Stimulated activated naive B cell treated with anti-CD40 and anti-IgM and Interleukin-4, amounts not matched to agents 10 μg/mL and 1 μg/mL and 100 μg/mL, for 72 hours (primary cell): ENCODE measurements at regions not wholly inside any gene's neighbourhood (a gene's known extent, or its start where the extent isn't known, plus 50 kb on each side); places are given as distances from the start of the nearest gene placed in this dataset.
"Not testable (repeated sequence)": the region's sequence is repeated elsewhere in the genome, so short reads cannot be mapped to it uniquely, and the experiment has no call there.

Experiments used
- ATAC-seq, 2 donors: fragments of 150-1000 bp; cut with Tn5 transposase; replicated peaks; 2 replicates each; pipeline ENCODE4 v1.10.0; 2021; ENCODE audit warnings: moderate library complexity in 1 of 2
- DNase-seq: peaks from one replicate; pipeline ENCODE4 v3.0.0; 2021
- H3K27ac Mint-ChIP-seq: one replicate; pipeline ENCODE4 v1.8.0; 2022; ENCODE audit warnings: mild to moderate bottlenecking, mixed read lengths
- H3K27me3 Mint-ChIP-seq, 2 donors: one replicate each; pipeline ENCODE4 v1.8.0; 2022; ENCODE audit warnings: mixed read lengths in 2 of 2
- H3K36me3 Mint-ChIP-seq, 2 donors: one replicate each; pipeline ENCODE4 v1.8.0; 2022; ENCODE audit warnings: mixed read lengths in 2 of 2, mild to moderate bottlenecking in 1 of 2
- H3K4me1 Mint-ChIP-seq, 2 donors: one replicate each; pipeline ENCODE4 v1.8.0; 2022; ENCODE audit warnings: mixed read lengths in 2 of 2, mild to moderate bottlenecking in 1 of 2
- H3K4me3 Mint-ChIP-seq, 2 donors: one replicate each; pipeline ENCODE4 v1.8.0; 2022; ENCODE audit warnings: mild to moderate bottlenecking in 2 of 2, mixed read lengths in 2 of 2, moderate library complexity in 1 of 2
- H3K9me3 Mint-ChIP-seq, 2 donors: one replicate each; pipeline ENCODE4 v1.8.0; 2022; ENCODE audit warnings: mixed read lengths in 2 of 2, mild to moderate bottlenecking in 1 of 2

DNA sequence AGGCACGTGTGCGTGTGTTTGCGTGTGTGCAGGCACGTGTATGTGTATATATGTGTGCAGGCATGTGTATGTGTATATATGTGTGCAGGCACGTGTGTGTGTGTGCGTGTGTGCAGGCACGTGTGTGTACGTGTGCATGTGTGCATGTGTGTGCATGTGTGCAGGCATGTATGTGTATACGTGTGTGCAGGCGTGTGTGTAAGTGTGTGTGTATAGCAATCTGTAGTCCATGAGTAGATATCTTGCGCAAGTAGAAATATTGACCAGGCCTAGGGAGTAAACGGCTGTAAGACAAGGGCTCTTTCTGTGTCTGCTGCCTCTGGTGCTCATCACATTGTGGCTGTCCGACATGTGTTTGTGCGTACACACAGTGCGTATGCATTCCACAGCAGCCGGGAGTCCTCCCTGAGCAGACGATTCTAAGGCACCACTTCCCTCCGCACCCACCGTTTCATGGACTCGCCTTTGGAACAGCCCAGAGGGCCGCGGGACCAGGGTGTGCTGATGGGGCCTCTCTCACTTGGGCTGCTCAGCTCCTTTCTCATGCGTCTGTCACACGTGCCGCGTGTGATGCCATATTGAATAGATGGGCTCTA lies 167.6 kb downstream of the ERMARD start:
- no peaks in the 10 kb centered on the region for H3K4me1 Mint-ChIP-seq
- no peak overlapping the region for H3K4me3 Mint-ChIP-seq
- H3K9me3 Mint-ChIP-seq: no peaks in the 10 kb centered on the region
- ATAC-seq: no peak
- H3K36me3 Mint-ChIP-seq: no peaks in the 10 kb centered on the region
- DNase-seq: no peak
- no peak overlapping the region for H3K27ac Mint-ChIP-seq
- no peaks in the 10 kb centered on the region for H3K27me3 Mint-ChIP-seq

DNA sequence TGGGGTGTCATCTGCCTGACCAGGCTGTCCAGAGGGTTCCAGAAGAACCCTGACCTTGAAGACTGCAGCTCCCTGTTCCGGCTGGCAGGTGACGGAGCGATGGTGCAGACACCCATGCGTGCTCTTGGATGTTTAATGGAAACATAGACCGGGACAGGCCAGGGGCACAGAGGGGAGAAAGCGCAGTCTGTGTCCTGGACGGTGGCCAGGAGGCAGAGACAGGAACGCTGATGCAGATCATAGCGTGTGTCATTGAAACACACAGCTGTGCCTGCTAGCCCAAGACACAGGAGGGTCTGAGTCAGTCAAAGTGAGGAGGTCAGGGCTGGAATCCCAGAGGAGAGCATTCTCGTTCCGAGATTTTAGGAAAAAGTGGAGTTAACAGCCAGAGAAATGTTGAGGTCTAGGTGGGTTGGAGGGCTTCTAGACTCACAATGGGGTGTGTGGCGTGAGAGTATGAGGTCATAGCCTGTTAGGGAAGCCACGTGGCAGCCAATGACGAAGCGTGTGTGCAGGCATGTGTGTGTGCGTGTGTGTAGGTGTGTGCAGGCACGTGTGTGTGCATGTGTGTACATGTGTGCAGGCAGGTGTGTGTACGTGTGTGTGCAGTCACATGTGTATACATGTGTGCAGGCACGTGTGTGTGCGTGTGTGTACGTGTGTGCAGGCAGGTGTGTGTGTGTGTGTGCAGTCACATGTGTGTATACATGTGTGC lies 167.0 kb downstream of the ERMARD start:
- Mint-ChIP-seq H3K27ac (no peak overlapping the region), H3K4me3 (no peak overlapping the region), H3K36me3 (no peaks in the 10 kb centered on the region), H3K4me1 (peaks cover 4% of the 10 kb centered on the region in 2 donors), H3K9me3 (peaks cover 0 to 2% of the 10 kb centered on the region in 2 donors), H3K27me3 (no peaks in the 10 kb centered on the region)
- ATAC-seq (no peak), DNase-seq (no peak)

DNA sequence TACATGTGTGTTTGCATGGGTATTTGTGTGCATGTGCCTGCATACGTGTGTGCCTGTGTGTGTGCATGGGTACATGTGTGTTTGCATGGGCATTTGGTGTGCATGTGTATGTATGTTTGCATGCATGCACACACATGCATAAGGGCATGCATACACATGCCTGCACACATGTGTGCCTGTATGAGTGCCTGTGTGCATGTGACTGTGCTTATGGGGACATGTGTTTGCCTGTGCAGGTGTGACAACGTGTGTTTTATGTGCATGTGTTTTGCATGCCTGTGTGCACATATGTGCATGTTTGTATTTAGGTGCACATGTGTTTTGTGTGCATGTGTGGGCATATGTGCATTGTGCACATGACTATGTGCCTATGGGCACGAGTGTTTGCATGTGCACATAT lies 165.7 kb downstream of the ERMARD start:
- ATAC-seq (no peak), DNase-seq (no peak)
- no peak overlapping the region for H3K4me3 Mint-ChIP-seq
- H3K27ac Mint-ChIP-seq: no peak overlapping the region
- peaks cover 0 to 2% of the 10 kb centered on the region in 2 donors for H3K9me3 Mint-ChIP-seq
- no peaks in the 10 kb centered on the region for H3K36me3 Mint-ChIP-seq
- H3K27me3 Mint-ChIP-seq: no peaks in the 10 kb centered on the region
- H3K4me1 Mint-ChIP-seq: peaks cover 11 to 14% of the 10 kb centered on the region in 2 donors

DNA sequence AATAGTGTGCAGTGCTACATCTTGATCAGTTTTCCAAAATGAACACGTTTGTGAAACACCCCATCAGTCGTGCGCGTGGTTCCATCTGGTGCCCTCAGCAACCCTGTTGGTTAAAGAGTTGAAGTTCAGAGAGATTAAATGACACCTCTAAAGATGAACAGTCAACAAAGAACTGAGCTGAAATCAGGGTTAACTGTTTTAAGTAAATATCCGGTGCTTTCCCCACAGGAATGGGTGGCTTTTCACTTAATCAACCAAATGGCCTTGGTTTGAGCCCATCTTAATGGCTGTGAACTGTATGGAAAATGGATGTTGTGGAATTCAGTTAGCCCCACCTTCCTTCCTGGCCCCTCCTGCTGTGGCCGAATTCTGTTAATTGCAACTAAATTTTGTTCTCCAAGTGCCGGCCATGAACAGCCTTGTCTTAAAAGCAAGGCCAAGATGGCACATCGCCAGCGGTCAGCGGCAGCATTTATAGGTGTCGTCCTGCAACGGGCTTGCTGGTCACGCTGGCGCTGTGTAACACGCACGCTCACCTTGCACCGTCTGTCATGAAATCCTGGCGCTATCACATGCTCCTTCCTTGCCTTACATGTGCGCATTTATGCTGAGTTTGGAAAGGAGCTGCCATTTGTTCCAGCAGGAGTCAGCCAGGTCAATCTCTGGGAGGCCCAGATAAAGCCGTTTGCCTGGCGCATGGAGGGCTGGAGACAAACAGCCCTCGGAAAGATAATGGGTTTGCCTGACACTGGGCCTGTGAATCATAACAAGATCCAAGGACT lies 164.5 kb downstream of the ERMARD start:
- Mint-ChIP-seq H3K27me3 (no peaks in the 10 kb centered on the region), H3K27ac (no peak overlapping the region), H3K4me1 (peaks cover 11 to 14% of the 10 kb centered on the region in 2 donors), H3K9me3 (peaks cover 0 to 2% of the 10 kb centered on the region in 2 donors), H3K36me3 (no peaks in the 10 kb centered on the region), H3K4me3 (no peak overlapping the region)
- ATAC-seq (no peak), DNase-seq (no peak)

DNA sequence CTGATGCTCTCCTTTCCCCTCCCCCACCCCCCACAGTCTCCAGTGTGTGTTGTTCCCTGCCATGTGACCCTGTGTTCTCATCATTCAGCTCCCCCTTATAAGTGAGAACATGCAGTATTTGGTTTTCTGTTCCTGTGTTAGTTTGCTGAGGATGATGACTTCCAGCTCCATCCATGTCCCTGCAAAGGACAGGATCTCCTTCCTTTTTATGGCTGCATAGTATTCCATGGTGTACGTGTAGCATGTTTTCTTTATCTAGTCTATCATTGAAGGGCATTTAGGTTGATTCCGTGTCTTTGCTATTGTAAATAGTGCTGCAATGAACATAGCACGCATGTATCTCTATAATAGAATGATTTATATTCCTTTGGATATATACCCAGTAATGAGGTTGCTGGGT lies 162.3 kb downstream of the ERMARD start:
- not testable (repeated sequence) for ATAC-seq

DNA sequence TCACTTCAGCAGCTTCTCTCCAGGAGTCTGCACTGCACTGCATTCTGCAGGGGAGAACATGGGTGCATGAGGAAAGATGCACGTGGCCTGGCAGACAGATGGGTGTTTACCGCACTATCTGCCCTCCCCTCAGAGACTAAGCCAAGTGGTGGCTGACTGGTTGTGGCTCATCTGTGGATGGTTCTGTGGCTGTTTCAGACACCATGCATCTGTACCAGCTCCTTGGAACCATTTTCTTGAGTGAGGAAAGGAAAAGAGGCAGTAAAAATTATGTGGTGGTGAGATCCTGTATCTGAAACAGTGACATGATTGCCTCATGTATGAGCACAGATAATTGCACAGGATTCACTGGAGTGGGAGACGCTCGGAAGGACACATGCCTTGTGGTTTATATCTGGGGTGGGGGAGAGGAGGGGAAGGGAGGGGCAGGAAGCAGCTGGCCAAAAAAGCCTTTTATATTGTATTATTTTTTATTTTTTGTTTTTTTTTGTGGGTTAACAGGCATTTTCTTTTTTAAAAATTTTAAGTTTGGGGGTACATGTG lies 161.7 kb downstream of the ERMARD start:
- Mint-ChIP-seq H3K4me3 (peak overlapping the region in 1 of 2 donors; percentile 11), H3K4me1 (peaks cover 11 to 14% of the 10 kb centered on the region in 2 donors), H3K27ac (peak overlapping the region; percentile 31), H3K36me3 (no peaks in the 10 kb centered on the region), H3K27me3 (no peaks in the 10 kb centered on the region), H3K9me3 (peaks cover 0 to 2% of the 10 kb centered on the region in 2 donors)
- DNase-seq (peak; percentile 13), ATAC-seq (peak in 1 of 2 donors; percentile 66)

More for the DNA sequence above, 162.3 kb downstream of the ERMARD start:
- not testable (repeated sequence) for H3K27ac Mint-ChIP-seq, H3K9me3 Mint-ChIP-seq, DNase-seq, H3K36me3 Mint-ChIP-seq, H3K4me3 Mint-ChIP-seq, H3K27me3 Mint-ChIP-seq
- peaks cover 11 to 14% of the 10 kb centered on the region in 2 donors for H3K4me1 Mint-ChIP-seq

DNA sequence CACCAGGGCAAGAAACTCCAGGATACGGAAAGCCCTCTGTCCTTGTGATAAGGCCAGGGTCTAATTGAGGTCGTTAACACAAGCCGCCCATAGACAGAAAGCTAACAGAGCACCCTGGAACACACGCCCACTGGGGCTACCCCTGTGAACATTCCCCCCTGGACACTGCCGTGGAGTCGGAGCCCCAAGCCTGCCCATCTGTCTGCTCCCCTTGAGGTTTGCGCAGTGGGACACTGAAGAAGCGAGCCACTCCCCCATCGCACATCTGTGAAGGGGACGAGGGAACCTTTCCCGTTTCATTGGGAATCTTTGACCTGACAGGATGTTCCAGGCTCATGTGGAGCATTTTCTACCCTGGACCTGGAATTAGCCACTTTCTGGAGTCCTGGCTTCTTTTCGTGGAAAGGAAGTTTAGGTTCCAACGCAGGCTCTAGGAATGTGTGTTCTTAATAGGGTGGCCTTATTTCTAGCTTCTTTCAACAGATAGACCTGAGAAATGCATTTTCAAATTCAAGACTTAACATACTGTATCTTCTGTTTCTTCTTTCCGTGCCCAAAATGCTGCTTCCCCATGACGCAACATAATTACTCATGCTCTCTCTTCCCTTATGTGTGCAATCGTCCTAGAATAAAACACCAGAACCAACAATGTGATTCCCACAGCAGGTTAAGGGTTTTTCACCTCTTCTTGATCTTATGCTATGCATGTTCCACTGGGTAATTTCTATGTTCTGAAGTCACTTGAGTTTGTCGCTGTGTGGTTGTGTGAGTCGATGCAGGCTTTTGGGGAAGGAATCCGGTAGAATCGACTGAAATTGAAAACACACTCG lies 161.1 kb downstream of the ERMARD start:
- Mint-ChIP-seq H3K27ac (no peak overlapping the region), H3K27me3 (no peaks in the 10 kb centered on the region), H3K4me3 (peak overlapping the region in 1 of 2 donors; percentile 11), H3K9me3 (peaks cover 0 to 2% of the 10 kb centered on the region in 2 donors), H3K4me1 (peaks cover 11 to 14% of the 10 kb centered on the region in 2 donors), H3K36me3 (no peaks in the 10 kb centered on the region)
- DNase-seq (no peak), ATAC-seq (peak; percentile 61 to 79)

DNA sequence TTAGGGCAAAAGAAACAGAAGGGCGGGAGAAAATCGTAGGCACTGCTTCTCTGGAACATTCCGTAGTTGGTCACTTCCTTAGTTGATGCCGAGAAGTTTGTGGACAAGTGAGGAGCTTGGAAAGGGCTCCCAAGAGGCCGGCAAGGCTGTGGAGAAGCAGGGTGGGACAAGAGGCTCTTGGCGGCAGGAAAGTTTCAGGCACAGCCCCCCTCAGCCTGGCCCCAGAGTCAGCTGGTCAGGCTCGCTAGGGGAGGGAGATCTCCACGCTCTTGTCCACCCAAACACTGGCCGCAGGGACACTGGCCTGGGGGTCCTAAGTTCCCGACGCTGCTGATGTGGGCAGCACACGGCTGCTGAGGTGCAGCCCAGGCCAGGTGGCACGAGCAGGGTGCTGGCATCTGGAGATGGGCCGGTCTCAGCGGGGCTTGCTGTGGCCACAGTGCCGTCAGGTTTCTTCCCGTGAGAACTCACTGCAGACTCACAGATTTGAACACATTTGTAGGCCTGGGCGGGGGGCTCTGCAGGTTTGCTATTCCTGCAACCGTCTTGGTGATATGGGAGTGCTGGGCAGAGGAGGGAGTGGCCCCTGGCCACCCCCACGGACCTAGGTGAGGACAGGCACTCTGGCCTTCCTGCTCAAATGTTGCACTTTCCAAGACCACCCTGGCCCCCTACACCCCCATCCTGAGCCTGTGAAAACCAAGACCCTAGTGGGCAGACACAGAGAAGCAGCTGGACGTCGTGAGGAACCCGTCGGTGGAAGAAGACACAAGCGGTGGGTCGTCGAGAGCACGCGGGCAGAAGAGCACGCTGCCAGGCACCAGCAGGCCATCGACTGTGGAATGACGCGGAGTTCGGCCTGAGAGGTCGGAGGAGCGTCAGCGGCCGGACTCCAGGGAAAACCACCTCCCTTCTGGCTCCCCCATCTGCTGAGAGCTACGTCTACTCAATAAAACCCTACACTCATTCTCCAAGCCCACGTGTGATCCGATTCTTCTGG lies 160.1 kb downstream of the ERMARD start:
- no peaks in the 10 kb centered on the region for H3K27me3 Mint-ChIP-seq
- ATAC-seq: no peak
- H3K4me3 Mint-ChIP-seq: no peak overlapping the region
- H3K4me1 Mint-ChIP-seq: peaks cover 14 to 15% of the 10 kb centered on the region in 2 donors
- no peak overlapping the region for H3K27ac Mint-ChIP-seq
- no peak for DNase-seq
- no peaks in the 10 kb centered on the region for H3K36me3 Mint-ChIP-seq
- H3K9me3 Mint-ChIP-seq: peaks cover 0 to 2% of the 10 kb centered on the region in 2 donors

DNA sequence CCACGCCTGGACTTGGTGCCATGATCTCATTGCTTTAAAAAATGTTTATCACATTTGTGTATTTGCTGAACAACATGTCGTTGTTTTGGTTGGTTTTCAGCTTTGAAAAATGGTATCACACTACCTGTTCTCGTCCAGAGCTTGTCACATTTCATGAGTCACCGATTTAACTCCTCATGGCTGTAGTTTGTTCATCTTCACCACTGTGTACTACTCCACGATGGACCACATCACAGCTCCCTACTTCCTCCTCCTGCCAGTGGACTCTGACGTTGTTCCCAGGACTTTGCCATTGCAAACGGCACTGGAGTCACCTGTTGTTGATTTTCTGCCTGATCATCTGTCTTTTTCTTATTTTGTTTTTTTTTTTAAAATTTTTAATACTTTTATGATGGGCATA lies 157.7 kb downstream of the ERMARD start:
- Mint-ChIP-seq H3K27ac (no peak overlapping the region), H3K4me1 (peaks cover 16 to 25% of the 10 kb centered on the region in 2 donors), H3K27me3 (peaks cover 0 to 7% of the 10 kb centered on the region in 2 donors), H3K36me3 (no peaks in the 10 kb centered on the region), H3K4me3 (no peak overlapping the region), H3K9me3 (peaks cover 0 to 2% of the 10 kb centered on the region in 2 donors)
- ATAC-seq (no peak), DNase-seq (no peak)

DNA sequence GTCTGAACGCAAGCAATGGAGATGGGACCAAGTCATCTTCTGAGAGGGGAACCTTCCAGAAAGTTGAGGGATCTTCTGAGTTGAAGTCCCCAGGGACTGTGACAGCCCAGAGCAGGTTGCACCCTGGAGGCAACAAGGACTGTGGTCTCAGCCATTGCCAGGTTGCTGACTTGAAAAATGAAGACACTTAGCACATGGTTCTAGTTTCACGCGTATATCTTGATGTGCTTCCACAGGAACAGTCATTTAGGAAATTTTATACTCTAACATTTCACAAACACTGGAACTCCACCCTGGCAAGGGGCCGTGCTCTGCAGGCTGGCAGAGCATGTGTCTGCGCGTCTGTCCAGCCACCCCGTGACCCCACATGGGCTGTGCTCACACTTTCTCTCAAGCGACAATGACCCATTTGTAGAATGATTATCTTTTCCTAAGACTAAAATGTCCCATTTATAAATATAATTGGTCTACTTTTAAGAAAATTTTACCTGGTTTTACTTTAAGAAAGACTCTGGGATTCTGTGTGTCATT lies 157.0 kb downstream of the ERMARD start:
- Mint-ChIP-seq H3K27me3 (peaks cover 0 to 10% of the 10 kb centered on the region in 2 donors), H3K36me3 (no peaks in the 10 kb centered on the region), H3K4me3 (no peak overlapping the region), H3K4me1 (peaks cover 12 to 20% of the 10 kb centered on the region in 2 donors), H3K27ac (no peak overlapping the region), H3K9me3 (no peaks in the 10 kb centered on the region)
- no peak for ATAC-seq
- no peak for DNase-seq

DNA sequence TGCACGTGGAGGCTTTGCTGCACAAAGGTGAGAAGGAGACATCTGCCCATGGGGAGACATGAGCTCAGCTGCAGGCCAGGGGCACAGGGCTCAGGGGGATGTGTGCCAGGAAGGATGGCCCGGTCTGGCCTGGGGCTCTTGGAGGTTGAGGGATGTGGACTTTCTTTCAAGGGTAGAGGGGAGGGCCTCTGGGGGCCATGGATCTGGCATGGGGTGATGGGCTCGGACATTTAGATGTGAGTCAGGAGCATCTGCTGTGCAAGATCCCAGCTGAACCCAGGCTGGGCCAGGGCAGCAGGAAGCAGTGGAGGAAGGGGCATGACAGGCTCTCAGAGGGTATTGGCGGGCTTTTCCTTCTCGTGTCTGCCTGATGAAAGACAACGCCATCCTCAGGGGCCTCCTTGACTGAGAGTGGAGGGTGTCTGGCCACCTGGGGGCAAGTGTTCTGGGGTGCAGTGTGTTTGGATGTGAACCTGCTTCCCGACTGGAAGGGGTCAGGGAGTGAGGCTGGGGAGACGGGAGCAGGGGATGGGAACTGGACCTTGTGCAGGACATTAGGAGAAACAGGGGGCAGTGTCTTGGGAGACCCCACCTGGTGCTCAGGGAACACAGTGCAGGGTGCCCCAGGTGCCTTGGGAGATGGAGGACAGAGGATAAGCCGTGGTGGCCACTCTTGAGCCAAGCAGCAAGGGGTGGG lies 156.1 kb downstream of the ERMARD start:
- no peak for DNase-seq
- Mint-ChIP-seq H3K4me1 (peaks cover 6 to 12% of the 10 kb centered on the region in 2 donors), H3K36me3 (no peaks in the 10 kb centered on the region), H3K4me3 (no peak overlapping the region), H3K9me3 (no peaks in the 10 kb centered on the region), H3K27me3 (peaks cover 0 to 11% of the 10 kb centered on the region in 2 donors), H3K27ac (no peak overlapping the region)
- ATAC-seq: no peak

DNA sequence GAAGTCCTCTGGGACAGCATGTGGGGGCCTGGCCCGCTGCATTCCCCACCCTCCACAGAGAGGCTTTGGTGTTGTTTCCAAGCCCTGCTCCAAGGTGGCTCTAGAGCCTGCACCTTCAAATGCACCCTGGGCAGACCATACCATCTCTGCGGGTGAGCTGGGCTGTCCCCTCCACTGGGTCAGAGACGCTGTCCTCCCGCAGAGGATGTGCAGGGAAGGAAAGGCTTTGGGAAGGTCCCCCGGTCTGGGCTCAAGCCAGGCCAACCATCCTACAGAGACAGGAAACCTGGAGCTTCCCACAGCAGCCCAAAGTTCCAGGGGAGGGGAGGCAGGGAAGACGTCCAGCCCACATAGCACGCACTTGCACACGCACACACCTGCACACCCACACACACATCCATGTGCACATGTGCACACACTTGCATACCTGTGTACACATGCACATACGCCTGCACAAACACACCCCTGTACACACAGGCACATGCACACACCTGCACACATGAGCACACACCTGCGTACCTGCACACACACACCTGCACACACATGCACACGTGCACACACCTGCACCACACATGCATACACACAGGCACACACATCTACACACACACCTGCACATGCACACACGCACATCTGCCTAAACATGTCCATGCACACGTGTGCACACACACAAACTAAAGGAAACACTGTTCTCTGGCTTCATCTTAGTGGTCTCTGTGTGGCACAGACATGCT lies 155.4 kb downstream of the ERMARD start:
- H3K27ac Mint-ChIP-seq: no peak overlapping the region
- H3K36me3 Mint-ChIP-seq: peaks cover 0 to 3% of the 10 kb centered on the region in 2 donors
- DNase-seq: no peak
- peaks cover 0 to 3% of the 10 kb centered on the region in 2 donors for H3K9me3 Mint-ChIP-seq
- no peak for ATAC-seq
- H3K4me1 Mint-ChIP-seq: peaks cover 6 to 11% of the 10 kb centered on the region in 2 donors
- H3K4me3 Mint-ChIP-seq: no peak overlapping the region
- peaks cover 0 to 11% of the 10 kb centered on the region in 2 donors for H3K27me3 Mint-ChIP-seq
